RPMI8226 (cell line): ENCODE measurements at regions not wholly inside any gene's neighbourhood (a gene's known extent, or its start where the extent isn't known, plus 50 kb on each side); places are given as distances from the start of the nearest gene placed in this dataset.
A peak's percentile ranks its signal among the peaks of the same experiment; 100 is the strongest.
"Not testable (repeated sequence)": the region's sequence is repeated elsewhere in the genome, so short reads cannot be mapped to it uniquely, and the experiment has no call there.

Experiments
- DNase-seq: peaks from one replicate; pipeline ENCODE4 v3.0.0-alpha.2; 2015

DNA sequence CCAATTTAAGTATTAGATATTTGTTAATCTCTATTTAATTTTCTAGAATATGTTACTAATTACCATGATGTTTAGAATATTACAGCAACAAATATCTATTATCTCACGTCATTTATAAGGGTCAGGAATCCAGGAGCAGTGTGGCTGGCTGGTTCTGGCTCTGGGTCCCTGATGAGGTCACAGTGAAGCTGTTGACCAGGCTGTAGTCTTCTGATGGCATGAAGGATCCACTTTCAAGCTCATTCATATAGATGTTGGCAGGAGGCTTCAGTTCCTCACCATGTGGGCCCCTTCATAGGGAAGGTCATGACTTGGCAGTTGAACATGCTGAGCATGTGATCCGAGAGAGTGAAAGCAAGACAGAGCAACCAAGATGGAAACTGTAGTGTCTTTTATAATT lies 375.6 kb downstream of the ATP23 start:
- DNase-seq = no peak

- peak; percentile 15 for DNase-seq
These were observed 380.0 kb downstream of the ATP23 start for GRCh38 chr12:58321414-58321813.

DNA sequence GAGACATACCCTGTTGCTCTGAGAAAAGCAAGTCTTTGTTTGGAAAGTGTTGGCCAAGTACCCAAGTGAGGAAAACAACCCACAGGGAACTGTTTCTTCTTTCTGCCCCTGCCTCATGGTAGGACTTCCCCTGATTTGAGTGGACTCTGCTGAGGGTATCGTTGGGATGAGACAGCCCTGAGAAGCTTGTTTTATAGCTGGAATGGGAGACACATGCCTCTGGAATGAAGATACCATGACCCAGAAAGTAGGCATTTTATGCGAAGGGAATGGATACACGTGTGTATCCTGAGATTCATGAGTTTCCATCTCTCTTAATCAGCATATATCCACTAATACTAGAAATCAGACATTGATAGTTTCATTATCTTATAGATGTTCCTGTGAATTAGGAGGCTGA lies 382.3 kb downstream of the ATP23 start:
- no peak for DNase-seq

DNA sequence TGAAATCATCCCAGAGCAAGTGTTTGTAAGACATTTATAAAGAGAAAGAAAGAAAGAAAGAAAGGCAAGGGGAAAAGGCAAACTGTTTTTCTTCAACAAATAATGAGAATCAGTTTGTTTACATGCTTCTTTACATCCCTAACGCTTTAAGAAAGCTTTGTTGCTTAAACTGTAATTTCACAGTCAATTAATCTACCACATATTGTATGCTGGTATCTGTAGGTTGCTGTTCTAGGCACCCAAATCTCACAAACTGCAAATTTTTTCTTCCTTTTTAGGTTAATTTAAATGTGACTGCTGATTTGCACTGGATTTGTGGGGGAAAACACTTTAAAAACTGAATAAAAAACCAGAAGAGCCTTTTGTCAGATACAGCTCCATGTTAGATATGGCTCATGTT lies 384.2 kb downstream of the ATP23 start:
- no peak for DNase-seq

DNA sequence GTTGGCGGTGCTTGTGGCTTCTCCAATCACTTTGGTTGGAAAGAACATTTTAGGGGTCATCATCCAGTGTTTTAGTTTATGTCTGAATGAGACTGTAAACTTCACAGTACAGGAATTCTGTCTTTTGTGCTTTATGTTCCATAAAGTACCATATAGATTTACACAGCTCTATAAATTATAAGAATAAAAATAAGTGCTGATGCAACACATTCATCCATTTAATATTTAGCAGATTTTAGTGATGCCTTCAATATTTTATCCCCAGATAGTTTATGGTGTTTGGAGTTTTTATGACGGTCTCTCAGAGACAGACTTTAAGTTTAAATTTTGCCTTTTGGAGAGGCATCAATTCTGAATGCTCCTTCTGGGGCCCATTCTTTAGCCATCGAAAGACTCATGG lies 385.2 kb downstream of the ATP23 start:
- no peak for DNase-seq

DNA sequence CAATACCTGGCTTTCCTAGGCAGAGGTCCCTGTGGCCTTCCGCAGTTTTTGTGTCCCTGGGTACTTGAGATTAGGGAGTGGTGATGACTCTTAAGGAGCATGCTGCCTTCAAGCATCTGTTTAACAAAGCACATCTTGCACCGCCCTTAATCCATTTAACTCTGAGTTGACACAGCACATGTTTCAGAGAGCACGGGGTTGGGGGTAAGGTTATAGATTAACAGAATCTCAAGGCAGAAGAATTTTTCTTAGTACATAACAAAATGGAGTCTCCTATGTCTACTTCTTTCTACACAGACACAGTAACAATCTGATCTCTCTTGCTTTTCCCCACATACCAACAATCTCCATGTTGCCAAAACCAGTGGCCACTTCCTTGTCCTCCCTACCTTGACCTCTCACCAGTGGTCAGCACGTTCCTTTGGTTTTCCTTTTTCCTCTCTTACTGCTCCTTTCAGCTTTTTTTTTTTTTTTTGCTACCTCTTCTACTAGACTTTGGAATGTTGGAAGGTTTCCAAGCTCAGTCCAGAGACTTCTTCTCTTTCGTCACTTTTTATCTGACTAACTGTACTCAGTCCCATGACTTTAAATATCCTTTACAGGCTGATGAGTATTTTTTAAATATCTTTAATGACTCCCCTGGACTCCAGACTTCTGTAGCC lies 395.3 kb downstream of the ATP23 start:
- not testable (repeated sequence) for DNase-seq

- not testable (repeated sequence) for DNase-seq
These were observed 396.2 kb downstream of the ATP23 start for GRCh38 chr12:58337539-58337938.

DNA sequence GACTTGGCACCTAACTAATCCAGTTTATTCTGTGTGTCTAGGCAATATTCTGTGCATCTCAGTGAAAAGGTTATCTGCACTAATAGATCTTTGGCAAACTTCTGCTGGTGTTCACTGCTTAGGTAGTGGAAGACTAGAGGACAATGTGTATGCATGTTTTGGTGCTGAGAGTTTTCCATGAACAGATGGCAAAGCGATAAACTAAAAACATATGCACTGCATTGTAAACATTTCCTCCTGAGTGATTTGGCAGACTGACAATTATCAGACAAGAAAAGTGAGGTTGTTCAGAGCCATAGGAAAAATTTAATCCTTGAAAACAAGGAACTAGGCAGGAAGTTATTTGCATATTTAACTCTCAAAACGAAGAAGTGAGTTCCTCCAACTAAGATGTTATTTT lies 400.4 kb downstream of the ATP23 start:
- no peak for DNase-seq

- no peak for DNase-seq
These were observed 401.4 kb downstream of the ATP23 start for GRCh38 chr12:58342736-58343135.

GRCh38 chr12:58346032-58346632 lies 404.8 kb downstream of the ATP23 start:
- peak; percentile 40 for DNase-seq

DNA sequence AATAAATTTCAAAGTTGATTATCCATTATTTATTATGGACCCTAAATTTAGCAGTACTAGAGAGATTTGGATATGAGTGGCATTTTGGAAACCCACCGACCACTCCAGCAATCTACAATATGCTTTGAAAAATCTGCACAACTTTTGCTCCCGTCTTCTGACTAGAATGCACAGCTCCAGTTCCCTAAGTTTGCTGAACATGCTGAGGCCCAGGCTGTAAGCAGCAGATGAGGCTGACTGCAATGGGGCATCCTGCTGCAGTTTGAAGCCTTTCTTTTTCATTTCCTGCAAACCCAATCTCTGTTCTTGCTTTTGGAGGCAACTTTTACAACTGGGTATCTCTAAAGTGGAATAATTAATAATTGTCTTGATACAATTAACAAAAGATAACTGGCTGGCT lies 405.8 kb downstream of the ATP23 start:
- no peak for DNase-seq

- no peak for DNase-seq
These were observed 406.3 kb downstream of the ATP23 start for GRCh38 chr12:58347691-58348090.

GRCh38 chr12:58349161-58349560 lies 407.8 kb downstream of the ATP23 start:
- DNase-seq = no peak

- DNase-seq = no peak
These were observed 415.4 kb downstream of the ATP23 start for GRCh38 chr12:58356794-58357193.

GRCh38 chr12:58357511-58357910 lies 416.1 kb downstream of the ATP23 start:
- DNase-seq = no peak

- no peak for DNase-seq
These were observed 417.0 kb downstream of the ATP23 start for GRCh38 chr12:58358369-58358768.

GRCh38 chr12:58359084-58359483 lies 417.7 kb downstream of the ATP23 start:
- no peak for DNase-seq

- no peak for DNase-seq
These were observed 419.7 kb downstream of the ATP23 start for GRCh38 chr12:58361056-58361455.

GRCh38 chr12:58363971-58364370 lies 422.6 kb downstream of the ATP23 start:
- no peak for DNase-seq

DNA sequence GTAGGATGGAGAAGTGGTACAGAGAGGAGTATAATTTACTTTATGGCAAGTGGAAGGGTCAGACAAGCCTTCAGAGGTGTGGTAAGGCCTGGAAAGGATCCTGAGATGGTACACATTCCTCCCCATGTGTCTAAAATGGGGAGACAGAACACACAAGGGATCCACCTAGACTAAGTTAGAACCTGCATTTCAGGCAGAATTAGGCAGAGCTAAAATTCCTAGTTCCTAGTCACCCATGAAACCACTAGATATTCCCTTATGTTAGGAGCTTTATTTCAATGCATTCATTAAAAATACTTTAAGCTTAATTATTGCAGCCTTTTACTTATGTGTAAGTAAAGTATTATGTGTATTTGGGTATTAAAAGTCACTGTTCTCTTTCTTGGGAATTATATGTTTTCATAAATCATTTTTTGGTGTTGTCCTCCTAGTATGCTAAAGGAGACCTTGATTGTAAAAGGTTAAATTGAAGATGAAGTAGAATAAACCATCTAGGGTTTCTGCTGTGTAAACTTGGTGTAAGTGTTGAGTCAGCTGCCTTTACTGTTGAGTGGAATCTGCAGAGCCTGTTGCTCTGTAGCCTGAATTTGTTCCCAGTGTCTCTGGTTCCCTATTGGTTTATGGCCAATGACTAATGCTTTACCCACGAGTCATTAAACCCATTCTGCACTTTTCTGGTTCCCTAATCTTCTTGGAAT lies 423.2 kb downstream of the ATP23 start:
- no peak for DNase-seq

- no peak for DNase-seq
These were observed 423.7 kb downstream of the ATP23 start for GRCh38 chr12:58365087-58365390.

- DNase-seq = no peak
These were observed 425.7 kb downstream of the ATP23 start for GRCh38 chr12:58367041-58367440.

DNA sequence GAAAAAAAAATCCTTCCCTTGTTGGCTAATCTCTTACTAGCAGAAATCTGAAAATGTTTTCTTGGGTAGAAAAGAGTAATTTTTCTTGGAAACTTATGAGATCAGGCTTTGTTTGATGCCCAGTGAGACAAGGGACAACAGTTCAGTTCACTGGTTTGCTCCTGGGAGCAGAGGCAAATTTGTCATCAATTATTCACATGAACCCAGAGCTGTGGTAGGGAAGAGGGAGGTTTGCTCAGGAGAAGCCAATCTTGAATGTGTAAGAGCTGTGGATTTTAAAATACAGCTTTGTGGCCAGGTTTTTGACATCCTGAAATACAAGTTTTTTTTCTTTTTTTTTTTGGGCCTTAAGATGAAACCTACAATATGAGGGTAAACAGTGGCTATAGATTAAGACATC lies 426.6 kb downstream of the ATP23 start:
- DNase-seq = no peak

DNA sequence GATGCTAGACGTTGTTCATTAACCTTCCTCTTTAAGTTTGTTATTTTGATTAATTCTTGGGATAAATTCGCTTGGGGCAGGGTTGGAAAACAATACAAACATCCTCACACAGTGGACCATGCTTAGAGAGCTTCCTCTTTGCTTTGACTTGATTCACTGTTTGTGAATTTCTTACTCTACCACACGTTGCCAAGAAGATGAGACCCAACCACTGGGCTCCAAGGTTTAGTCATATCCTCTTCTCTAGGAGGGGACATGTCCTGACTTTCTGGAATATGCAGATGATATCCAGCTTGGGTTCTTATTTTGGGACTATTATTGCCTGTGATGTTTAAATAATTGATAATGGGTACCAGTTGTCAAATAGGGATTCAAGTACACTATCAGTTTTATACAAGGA lies 428.2 kb downstream of the ATP23 start:
- DNase-seq = no peak

DNA sequence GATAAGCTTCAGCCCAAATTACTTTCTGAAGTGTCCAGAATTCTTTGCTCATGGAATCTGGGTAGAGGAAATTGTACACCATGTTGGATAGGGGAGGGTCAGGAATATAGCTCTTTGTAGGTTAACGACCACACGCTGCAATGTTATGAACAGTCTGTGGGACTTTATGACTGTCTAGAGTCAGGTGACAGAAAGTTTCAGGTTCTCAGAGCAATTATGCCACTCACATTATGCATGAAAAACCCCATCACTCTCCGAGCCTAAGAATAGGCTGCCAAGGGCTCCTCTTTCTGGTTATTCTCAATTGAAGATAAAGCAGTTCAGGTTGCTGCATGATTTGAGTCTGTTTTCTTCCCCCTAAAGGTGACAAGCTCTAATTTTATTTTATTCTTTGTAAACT lies 430.9 kb downstream of the ATP23 start:
- DNase-seq = no peak
